HG02970 (cell line): ENCODE measurements at regions not wholly inside any gene's neighbourhood (a gene's known extent, or its start where the extent isn't known, plus 50 kb on each side); places are given as distances from the start of the nearest gene placed in this dataset.

Experiments
- ATAC-seq: cut with Tn5 transposase; IDR thresholded peaks from one replicate; pipeline ENCODE4 v1.9.1; 2021; ENCODE audit warnings: mild to moderate bottlenecking, moderate library complexity, moderate number of reproducible peaks; ENCODE audit not compliant: unreplicated experiment, low FRiP score

GRCh38 chr6:126600258-126600916 is 260.5 kb downstream of the CENPW start:
- no peak for ATAC-seq

- no peak for ATAC-seq
Measured at GRCh38 chr6:126603410-126603809, 263.5 kb downstream of the CENPW start.

GRCh38 chr6:126605089-126605488 is 265.2 kb downstream of the CENPW start:
- ATAC-seq = no peak

GRCh38 chr6:126607289-126607688 is 267.4 kb downstream of the CENPW start:
- no peak for ATAC-seq

GRCh38 chr6:126608681-126609080 is 268.8 kb downstream of the CENPW start:
- no peak for ATAC-seq

- no peak for ATAC-seq
Measured at GRCh38 chr6:126614642-126615504, 275.0 kb downstream of the CENPW start.

- no peak for ATAC-seq
Measured at GRCh38 chr6:126616866-126617265, 277.0 kb downstream of the CENPW start.

GRCh38 chr6:126618639-126619343 is 278.9 kb downstream of the CENPW start:
- ATAC-seq = no peak

GRCh38 chr6:126620719-126621118 is 280.8 kb downstream of the CENPW start:
- ATAC-seq = no peak

- ATAC-seq = no peak
Measured at GRCh38 chr6:126625019-126625418, 285.1 kb downstream of the CENPW start.

- ATAC-seq = no peak
Measured at GRCh38 chr6:126628125-126628524, 288.2 kb downstream of the CENPW start.

GRCh38 chr6:126631363-126631762 is 291.4 kb downstream of the CENPW start:
- ATAC-seq = no peak

- ATAC-seq = no peak
Measured at GRCh38 chr6:126632271-126632670, 292.4 kb downstream of the CENPW start.

- ATAC-seq = no peak
Measured at GRCh38 chr6:126633373-126633772, 293.5 kb downstream of the CENPW start.

GRCh38 chr6:126640356-126640755 is 300.4 kb downstream of the CENPW start:
- ATAC-seq = no peak

- ATAC-seq = no peak
Measured at GRCh38 chr6:126640921-126641320, 301.0 kb downstream of the CENPW start.

- no peak for ATAC-seq
Measured at GRCh38 chr6:126641641-126642040, 301.7 kb downstream of the CENPW start.

GRCh38 chr6:126643352-126643751 is 303.4 kb downstream of the CENPW start:
- ATAC-seq = no peak

- no peak for ATAC-seq
Measured at GRCh38 chr6:126650931-126651330, 311.0 kb downstream of the CENPW start.

GRCh38 chr6:126657561-126658175 is 317.8 kb downstream of the CENPW start:
- no peak for ATAC-seq

GRCh38 chr6:126660376-126660775 is 320.5 kb downstream of the CENPW start:
- ATAC-seq = no peak
